CD14-positive monocyte (primary cell): ENCODE measurements at regions not wholly inside any gene's neighbourhood (a gene's known extent, or its start where the extent isn't known, plus 50 kb on each side); places are given as distances from the start of the nearest gene placed in this dataset.
A peak's percentile ranks its signal among the peaks of the same experiment; 100 is the strongest.

Experiments used
- DNase-seq, 3 donors: peaks; one replicate each; pipeline ENCODE4 v3.0.0-alpha.2; 2011 to 2022
- H2AFZ ChIP-seq: 2 replicates; pipeline ENCODE4 v1.6.0; 2012; ENCODE audit warnings: mild to moderate bottlenecking, low read depth, low read length, inconsistent platforms; ENCODE audit not compliant: insufficient read depth, poor library complexity, severe bottlenecking
- H3K27ac ChIP-seq, 2 donors: 1 replicate in 1 of 2; 2 replicates in 1 of 2; pipeline ENCODE4 v1.5.1; 2012 to 2013; ENCODE audit warnings: low read length in 2 of 2, control low read depth in 1 of 2, inconsistent platforms in 1 of 2, low read depth in 1 of 2, mild to moderate bottlenecking in 1 of 2
- H3K27me3 ChIP-seq, 2 donors: one replicate each; pipeline versions ENCODE4 v1.6.0 to v1.6.1; 2011 to 2013; ENCODE audit warnings: low read length in 2 of 2; ENCODE audit not compliant: control insufficient read depth in 2 of 2, insufficient read depth in 2 of 2
- H3K36me3 ChIP-seq, 2 donors: replicated peaks in 1 of 2; 1 replicate in 1 of 2; 2 replicates in 1 of 2; pipeline versions ENCODE4 v1.5.1 to v1.6.1; 2012 to 2013; ENCODE audit warnings: low read length in 2 of 2, control low read depth in 1 of 2, inconsistent platforms in 1 of 2, mild to moderate bottlenecking in 1 of 2; ENCODE audit not compliant: insufficient read depth in 2 of 2, control insufficient read depth in 1 of 2
- H3K4me1 ChIP-seq, 2 donors: 1 replicate in 1 of 2; 2 replicates in 1 of 2; pipeline versions ENCODE4 v1.5.1 to v1.6.1; 2012 to 2013; ENCODE audit warnings: low read length in 2 of 2, control low read depth in 1 of 2, inconsistent platforms in 1 of 2, mild to moderate bottlenecking in 1 of 2, moderate library complexity in 1 of 2; ENCODE audit not compliant: insufficient read depth in 2 of 2, control insufficient read depth in 1 of 2
- H3K4me2 ChIP-seq: replicated peaks from 2 replicates; pipeline ENCODE3; 2012; ENCODE audit warnings: low read length, moderate library complexity, mild to moderate bottlenecking; ENCODE audit not compliant: poor library complexity, severe bottlenecking; ENCODE audit errors: extremely low read depth
- H3K4me3 ChIP-seq, 3 experiments: fragments of 200-600 bp in 1 of 3; sonication (generic) in 1 of 3; replicated peaks in 1 of 3; 1 replicate in 2 of 3; 2 replicates in 1 of 3; pipeline ENCODE4 v1.5.1; 2011 to 2013; ENCODE audit warnings: low read length in 3 of 3, mild to moderate bottlenecking in 3 of 3, control low read depth in 2 of 3, low read depth in 2 of 3, inconsistent platforms in 1 of 3, moderate library complexity in 1 of 3
- H3K79me2 ChIP-seq: 2 replicates; pipeline ENCODE4 v1.6.0; 2012; ENCODE audit warnings: mild to moderate bottlenecking, control low read depth, inconsistent platforms, low read length, moderate library complexity; ENCODE audit not compliant: insufficient read depth
- H3K9ac ChIP-seq: 2 replicates; pipeline ENCODE4 v1.6.0; 2017; ENCODE audit warnings: low read length, mild to moderate bottlenecking; ENCODE audit not compliant: insufficient read depth, poor library complexity, severe bottlenecking
- H3K9me3 ChIP-seq, 2 donors: replicated peaks in 1 of 2; 1 replicate in 1 of 2; 2 replicates in 1 of 2; pipeline versions ENCODE4 v1.5.1 to v1.6.1; 2012 to 2013; ENCODE audit warnings: low read length in 2 of 2, control low read depth in 1 of 2; ENCODE audit not compliant: control insufficient read depth in 1 of 2, insufficient read depth in 1 of 2
- H4K20me1 ChIP-seq: 2 replicates; pipeline ENCODE4 v1.6.0; 2012; ENCODE audit warnings: mild to moderate bottlenecking, low read length, control low read depth, moderate library complexity; ENCODE audit not compliant: insufficient read depth
- H3K27ac Mint-ChIP-seq, 7 donors: one replicate each; pipeline ENCODE4 v1.8.0; 2020; ENCODE audit warnings: mild to moderate bottlenecking in 7 of 7, mixed read lengths in 7 of 7, moderate library complexity in 6 of 7, inconsistent platforms in 2 of 7
- H3K27me3 Mint-ChIP-seq, 3 donors: one replicate each; pipeline ENCODE4 v1.8.0; 2021 to 2022; ENCODE audit warnings: low read depth in 3 of 3, mild to moderate bottlenecking in 3 of 3, mixed read lengths in 3 of 3, moderate library complexity in 3 of 3, inconsistent platforms in 1 of 3
- H3K36me3 Mint-ChIP-seq, 2 donors: one replicate each; pipeline ENCODE4 v1.8.0; 2020; ENCODE audit warnings: mixed read lengths in 2 of 2, inconsistent platforms in 1 of 2, mild to moderate bottlenecking in 1 of 2
- H3K4me1 Mint-ChIP-seq: one replicate; pipeline ENCODE4 v1.8.0; 2020; ENCODE audit warnings: mild to moderate bottlenecking, mixed read lengths
- H3K4me3 Mint-ChIP-seq, 2 donors: one replicate each; pipeline ENCODE4 v1.8.0; 2020; ENCODE audit warnings: mild to moderate bottlenecking in 2 of 2, mixed read lengths in 2 of 2, moderate library complexity in 1 of 2
- H3K9me3 Mint-ChIP-seq, 7 donors: one replicate each; pipeline ENCODE4 v1.8.0; 2020 to 2022; ENCODE audit warnings: mixed read lengths in 7 of 7, mild to moderate bottlenecking in 6 of 7, moderate library complexity in 6 of 7, inconsistent platforms in 2 of 7
- WGBS: methylation state at CpG from one replicate; pipeline ENCODE4 v1.1.5; 2013; ENCODE audit warnings: missing lambda C conversion rate; ENCODE audit not compliant: insufficient coverage; 5-methylcytosine and 5-hydroxymethylcytosine counted together
- intact Hi-C, 2 donors: fragments of 100-400 bp; cut with micrococcal nuclease; formaldehyde crosslinking; loops; one replicate each; pipeline versions ENCODE4 v1.15.0 to v1.15.1; 2023
- TF ChIP-seq, protein P1 (sequence below): fragments of 200-600 bp; IDR thresholded peaks from one replicate; pipeline ENCODE4 v1.8.0; 2022; ENCODE audit warnings: antibody characterized with exemption, mild to moderate bottlenecking

DNA sequence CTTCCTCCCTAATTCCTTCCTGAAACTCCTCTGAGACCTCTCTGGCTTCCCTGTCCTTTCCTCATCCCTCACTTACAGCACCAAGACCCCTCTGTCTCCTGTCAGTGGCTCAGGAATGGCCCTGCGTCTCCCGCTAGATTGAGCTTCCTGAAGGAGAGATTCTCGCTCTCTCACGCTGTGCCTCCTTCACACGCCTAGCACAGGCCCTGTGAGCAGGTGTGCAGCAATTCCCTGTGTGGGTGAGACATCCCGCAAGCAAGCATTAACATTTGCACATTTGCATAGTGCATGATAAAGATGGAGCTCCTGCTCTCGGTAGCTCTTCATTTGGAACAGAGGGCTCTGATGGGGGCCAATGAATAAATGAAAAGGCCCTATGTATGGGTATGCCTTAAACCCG is 159.8 kb downstream of the ADAMTS15 start:
- Mint-ChIP-seq H3K4me3 (no peak overlapping the region), H3K9me3 (peaks cover 0 to 6% (median 0%) of the 10 kb centered on the region in 7 donors), H3K36me3 (no peaks in the 10 kb centered on the region), H3K27ac (no peak overlapping the region), H3K4me1 (peaks cover 12% of the 10 kb centered on the region), H3K27me3 (peaks cover 3 to 6% (median 6%) of the 10 kb centered on the region in 3 donors)
- Histone ChIP-seq H4K20me1 (no peaks in the 10 kb centered on the region), H3K9me3 (no peaks in the 10 kb centered on the region), H3K9ac (no peak overlapping the region), H3K27me3 (no peaks in the 10 kb centered on the region), H3K4me1 (peaks cover 9 to 14% of the 10 kb centered on the region in 2 donors), H3K27ac (no peak overlapping the region), H3K4me3 (no peak overlapping the region), H3K36me3 (no peaks in the 10 kb centered on the region), H3K79me2 (no peaks in the 10 kb centered on the region), H3K4me2 (no peak overlapping the region), H2AFZ (no peak overlapping the region)
- TF ChIP-seq, protein P1, sequence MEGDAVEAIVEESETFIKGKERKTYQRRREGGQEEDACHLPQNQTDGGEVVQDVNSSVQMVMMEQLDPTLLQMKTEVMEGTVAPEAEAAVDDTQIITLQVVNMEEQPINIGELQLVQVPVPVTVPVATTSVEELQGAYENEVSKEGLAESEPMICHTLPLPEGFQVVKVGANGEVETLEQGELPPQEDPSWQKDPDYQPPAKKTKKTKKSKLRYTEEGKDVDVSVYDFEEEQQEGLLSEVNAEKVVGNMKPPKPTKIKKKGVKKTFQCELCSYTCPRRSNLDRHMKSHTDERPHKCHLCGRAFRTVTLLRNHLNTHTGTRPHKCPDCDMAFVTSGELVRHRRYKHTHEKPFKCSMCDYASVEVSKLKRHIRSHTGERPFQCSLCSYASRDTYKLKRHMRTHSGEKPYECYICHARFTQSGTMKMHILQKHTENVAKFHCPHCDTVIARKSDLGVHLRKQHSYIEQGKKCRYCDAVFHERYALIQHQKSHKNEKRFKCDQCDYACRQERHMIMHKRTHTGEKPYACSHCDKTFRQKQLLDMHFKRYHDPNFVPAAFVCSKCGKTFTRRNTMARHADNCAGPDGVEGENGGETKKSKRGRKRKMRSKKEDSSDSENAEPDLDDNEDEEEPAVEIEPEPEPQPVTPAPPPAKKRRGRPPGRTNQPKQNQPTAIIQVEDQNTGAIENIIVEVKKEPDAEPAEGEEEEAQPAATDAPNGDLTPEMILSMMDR: no peak
- no peak for DNase-seq
- intact Hi-C loops: no loop called here
- 95% methylated on average over 8 of the region's 8 CpGs for WGBS

DNA sequence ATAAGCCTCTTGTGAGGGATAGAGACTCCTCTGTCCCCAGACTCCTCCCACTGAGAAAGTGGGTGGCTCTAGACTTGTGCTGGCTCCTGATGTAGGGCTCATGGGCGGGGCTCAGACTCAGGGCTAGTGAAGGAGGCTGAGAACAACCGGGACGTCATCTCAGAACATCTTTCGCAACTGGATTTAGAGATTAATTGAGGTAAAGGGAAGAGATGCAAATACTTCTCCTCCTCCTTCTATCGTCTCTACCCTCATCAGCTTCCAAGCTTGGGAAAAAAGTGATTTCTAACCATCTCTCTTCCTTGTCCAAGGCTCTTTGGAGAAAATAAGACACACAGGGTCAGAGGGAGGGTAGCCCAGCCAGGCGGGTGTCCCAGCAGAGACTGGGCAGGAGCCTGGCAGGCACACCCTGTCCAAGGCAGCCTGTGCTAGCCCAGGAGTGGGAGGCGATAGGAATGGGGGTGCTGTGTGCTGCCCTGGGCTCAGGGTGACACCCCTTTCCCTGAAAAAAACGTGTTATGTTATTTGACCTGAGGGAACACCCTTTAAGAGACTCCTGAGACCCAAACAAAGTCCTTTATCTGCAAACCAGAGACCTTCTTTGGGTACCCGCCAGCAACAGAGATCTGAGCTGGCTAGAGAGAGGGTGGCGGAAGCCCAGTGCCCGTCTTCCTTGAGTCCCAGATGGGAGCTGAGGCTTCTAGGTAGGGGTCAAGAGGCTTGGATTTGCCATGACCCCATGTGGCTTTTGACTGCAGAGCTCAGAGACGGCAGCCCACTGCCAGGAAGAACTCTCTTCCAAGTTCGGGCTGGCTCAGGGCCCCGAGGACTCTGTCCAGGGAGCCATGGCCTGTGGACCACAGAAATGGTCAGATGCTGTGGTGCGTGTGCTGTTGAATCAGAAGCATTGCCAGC is 160.9 kb downstream of the ADAMTS15 start:
- H3K4me1 ChIP-seq: peaks cover 15 to 18% of the 10 kb centered on the region in 2 donors
- no peak overlapping the region for H3K4me3 ChIP-seq
- H3K4me1 Mint-ChIP-seq: peaks cover 13% of the 10 kb centered on the region
- peaks cover 0 to 6% (median 0%) of the 10 kb centered on the region in 7 donors for H3K9me3 Mint-ChIP-seq
- WGBS: 95% methylated on average over 9 of the region's 15 CpGs
- no peaks in the 10 kb centered on the region for H3K36me3 Mint-ChIP-seq
- H3K9me3 ChIP-seq: no peaks in the 10 kb centered on the region
- no peaks in the 10 kb centered on the region for H4K20me1 ChIP-seq
- H2AFZ ChIP-seq: no peak overlapping the region
- H3K4me2 ChIP-seq: no peak overlapping the region
- H3K27ac ChIP-seq: no peak overlapping the region
- no peak overlapping the region for H3K4me3 Mint-ChIP-seq
- intact Hi-C loops: no loop called here
- H3K79me2 ChIP-seq: no peaks in the 10 kb centered on the region
- TF ChIP-seq, protein P1: no peak
- no peaks in the 10 kb centered on the region for H3K27me3 ChIP-seq
- H3K27me3 Mint-ChIP-seq: peaks cover 3 to 6% (median 6%) of the 10 kb centered on the region in 3 donors
- H3K36me3 ChIP-seq: no peaks in the 10 kb centered on the region
- H3K9ac ChIP-seq: no peak overlapping the region
- peak overlapping the region in 1 of 7 donors; percentile 46 for H3K27ac Mint-ChIP-seq
- peak in 2 of 3 donors; percentile 14 to 28 for DNase-seq
